GM12873 (cell line): ENCODE measurements at regions not wholly inside any gene's neighbourhood (a gene's known extent, or its start where the extent isn't known, plus 50 kb on each side); places are given as distances from the start of the nearest gene placed in this dataset.

ENCODE experiments used
- CTCF ChIP-seq: IDR thresholded peaks from 2 replicates; pipeline ENCODE4 v1.5.1; 2012; ENCODE audit warnings: low read depth, mild to moderate bottlenecking, moderate library complexity, low read length, control low read depth; ENCODE audit not compliant: insufficient read depth; ENCODE audit errors: missing control alignments

- TF ChIP-seq CTCF, result no peak
Measured at GRCh38 chr21:38039841-38040240, 123.6 kb upstream of the KCNJ6 start.

GRCh38 chr21:38041493-38041892 is 125.2 kb upstream of the KCNJ6 start:
- no peak for TF ChIP-seq CTCF

GRCh38 chr21:38042246-38042645 is 126.0 kb upstream of the KCNJ6 start:
- TF ChIP-seq CTCF, result no peak

GRCh38 chr21:38048167-38048566 is 131.9 kb upstream of the KCNJ6 start:
- no peak for TF ChIP-seq CTCF

GRCh38 chr21:38054334-38054733 is 138.1 kb upstream of the KCNJ6 start:
- TF ChIP-seq CTCF, result no peak

- no peak for TF ChIP-seq CTCF
Measured at GRCh38 chr21:38056481-38056880, 140.2 kb upstream of the KCNJ6 start.

- no peak for TF ChIP-seq CTCF
Measured at GRCh38 chr21:38057626-38058025, 141.4 kb upstream of the KCNJ6 start.
